MM.1S (cell line): ENCODE measurements at regions not wholly inside any gene's neighbourhood (a gene's known extent, or its start where the extent isn't known, plus 50 kb on each side); places are given as distances from the start of the nearest gene placed in this dataset.

ENCODE experiments used
- EZH2 ChIP-seq: fragments of 300-600 bp; sonication (generic); optimal IDR thresholded peaks from 2 replicates; pipeline ENCODE3; 2017; ENCODE audit warnings: low read depth, mild to moderate bottlenecking, antibody characterized with exemption, low read length, mixed read lengths
- TF ChIP-seq, protein P1 (sequence below): fragments of 300-600 bp; sonication (generic); IDR thresholded peaks from 2 replicates; pipeline ENCODE4 v1.5.1; 2016; ENCODE audit warnings: antibody characterized with exemption, low read length, mixed read lengths

DNA sequence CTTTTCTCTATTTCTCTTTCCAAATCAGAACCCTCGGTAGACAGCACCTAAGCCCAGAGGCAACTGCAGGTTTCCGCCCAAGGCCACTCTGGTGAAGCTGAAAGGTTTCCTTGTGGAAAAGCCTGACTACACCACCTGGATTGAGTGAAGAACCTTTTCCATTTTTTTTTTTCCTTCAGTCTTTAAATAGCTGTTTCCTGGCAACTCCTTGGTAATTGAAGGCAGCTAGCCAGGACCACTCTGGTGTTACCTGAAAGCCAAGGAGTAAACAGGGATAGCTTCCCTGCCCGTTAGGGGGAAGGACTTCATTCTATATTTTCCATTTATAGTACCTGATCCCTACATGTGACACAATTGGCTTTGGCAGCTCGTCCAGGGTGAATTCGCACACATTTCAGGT lies 1238.4 kb downstream of the GRIK2 start:
- TF ChIP-seq, protein P1, sequence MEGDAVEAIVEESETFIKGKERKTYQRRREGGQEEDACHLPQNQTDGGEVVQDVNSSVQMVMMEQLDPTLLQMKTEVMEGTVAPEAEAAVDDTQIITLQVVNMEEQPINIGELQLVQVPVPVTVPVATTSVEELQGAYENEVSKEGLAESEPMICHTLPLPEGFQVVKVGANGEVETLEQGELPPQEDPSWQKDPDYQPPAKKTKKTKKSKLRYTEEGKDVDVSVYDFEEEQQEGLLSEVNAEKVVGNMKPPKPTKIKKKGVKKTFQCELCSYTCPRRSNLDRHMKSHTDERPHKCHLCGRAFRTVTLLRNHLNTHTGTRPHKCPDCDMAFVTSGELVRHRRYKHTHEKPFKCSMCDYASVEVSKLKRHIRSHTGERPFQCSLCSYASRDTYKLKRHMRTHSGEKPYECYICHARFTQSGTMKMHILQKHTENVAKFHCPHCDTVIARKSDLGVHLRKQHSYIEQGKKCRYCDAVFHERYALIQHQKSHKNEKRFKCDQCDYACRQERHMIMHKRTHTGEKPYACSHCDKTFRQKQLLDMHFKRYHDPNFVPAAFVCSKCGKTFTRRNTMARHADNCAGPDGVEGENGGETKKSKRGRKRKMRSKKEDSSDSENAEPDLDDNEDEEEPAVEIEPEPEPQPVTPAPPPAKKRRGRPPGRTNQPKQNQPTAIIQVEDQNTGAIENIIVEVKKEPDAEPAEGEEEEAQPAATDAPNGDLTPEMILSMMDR, result no peak
- TF ChIP-seq EZH2, result no peak
